IPS DF 19.7 (cell line): ENCODE measurements at regions not wholly inside any gene's neighbourhood (a gene's known extent, or its start where the extent isn't known, plus 50 kb on each side); places are given as distances from the start of the nearest gene placed in this dataset.
"Not testable (repeated sequence)": the region's sequence is repeated elsewhere in the genome, so short reads cannot be mapped to it uniquely, and the experiment has no call there.

Experiments used
- DNase-seq: peaks from one replicate; pipeline ENCODE4 v3.0.0-alpha.2; 2013; ENCODE audit warnings: low read depth, low spot score

DNA sequence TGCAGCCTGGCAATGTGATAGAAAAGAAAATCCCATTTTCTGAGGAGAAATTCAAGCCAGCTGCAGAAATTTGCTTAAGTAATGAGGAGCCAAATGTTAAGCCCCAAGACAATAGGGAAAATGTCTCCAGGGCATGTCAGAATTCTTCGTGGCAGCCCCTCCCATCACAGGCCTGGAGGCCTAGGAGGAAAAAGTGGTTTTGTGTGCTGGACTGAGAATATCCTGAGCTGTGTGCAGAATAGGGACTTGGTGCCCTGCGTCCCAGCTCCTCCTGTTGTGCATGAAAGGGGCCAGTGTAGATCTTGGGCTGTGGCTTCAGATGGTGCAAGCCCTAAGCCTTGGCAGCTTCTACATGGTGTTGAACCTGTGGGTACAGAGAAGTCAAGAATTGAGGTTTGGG is 948.3 kb downstream of the METTL15 start:
- not testable (repeated sequence) for DNase-seq

DNA sequence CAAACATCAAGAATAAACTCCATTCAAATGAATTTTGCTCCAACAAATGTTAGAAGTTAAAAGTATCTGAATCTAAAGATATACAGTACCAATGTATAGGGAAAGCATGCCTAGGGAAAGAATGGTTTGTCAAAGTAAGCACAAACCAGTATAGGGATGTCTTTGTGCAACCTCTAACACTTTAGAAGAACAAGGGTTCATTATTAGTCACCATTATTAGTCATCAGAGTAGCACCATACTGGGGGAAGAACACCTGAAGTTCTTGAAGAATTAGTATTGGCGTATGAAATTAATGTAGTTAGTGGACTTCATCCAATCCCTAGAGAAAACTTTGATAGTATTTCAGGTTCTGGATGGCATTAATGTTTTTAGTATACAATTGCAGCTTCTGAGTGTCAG is 943.7 kb downstream of the METTL15 start:
- no peak for DNase-seq

DNA sequence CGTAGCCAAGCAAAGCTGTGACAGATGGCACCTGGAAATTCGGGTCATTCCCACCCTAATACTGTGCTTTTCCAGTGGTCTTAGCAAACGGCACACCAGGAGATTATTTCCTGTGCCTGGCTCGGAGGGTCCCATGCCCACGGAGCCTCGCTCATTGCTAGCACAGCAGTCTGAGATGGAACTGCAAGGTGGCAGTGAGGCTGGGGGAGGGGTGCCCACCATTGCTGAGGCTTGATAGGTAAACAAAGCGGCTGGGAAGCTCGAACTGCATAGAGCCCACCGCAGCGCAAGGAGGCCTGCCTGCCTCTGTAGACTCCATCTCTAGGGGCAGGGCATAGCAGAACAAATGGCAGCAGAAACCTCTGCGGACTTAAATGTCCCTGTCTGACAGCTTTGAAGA is 942.8 kb downstream of the METTL15 start:
- DNase-seq: not testable (repeated sequence)

DNA sequence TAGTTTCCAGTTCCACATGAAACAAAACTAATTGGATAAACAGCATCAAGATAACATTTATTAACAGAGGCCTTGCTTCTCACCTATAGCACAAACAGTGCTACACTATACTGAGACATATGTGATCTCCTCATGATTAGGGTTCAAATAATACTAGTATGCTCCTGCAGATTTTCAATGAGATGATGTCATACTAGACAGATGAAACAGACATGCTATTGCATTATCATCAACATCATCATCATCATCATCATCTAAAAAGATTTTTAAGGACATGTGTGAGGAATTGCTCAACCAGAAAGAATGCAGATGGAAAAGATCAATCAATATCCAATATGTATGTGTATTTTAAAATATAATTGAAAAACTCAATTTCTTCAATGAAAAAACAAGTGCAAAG is 932.3 kb downstream of the METTL15 start:
- no peak for DNase-seq

DNA sequence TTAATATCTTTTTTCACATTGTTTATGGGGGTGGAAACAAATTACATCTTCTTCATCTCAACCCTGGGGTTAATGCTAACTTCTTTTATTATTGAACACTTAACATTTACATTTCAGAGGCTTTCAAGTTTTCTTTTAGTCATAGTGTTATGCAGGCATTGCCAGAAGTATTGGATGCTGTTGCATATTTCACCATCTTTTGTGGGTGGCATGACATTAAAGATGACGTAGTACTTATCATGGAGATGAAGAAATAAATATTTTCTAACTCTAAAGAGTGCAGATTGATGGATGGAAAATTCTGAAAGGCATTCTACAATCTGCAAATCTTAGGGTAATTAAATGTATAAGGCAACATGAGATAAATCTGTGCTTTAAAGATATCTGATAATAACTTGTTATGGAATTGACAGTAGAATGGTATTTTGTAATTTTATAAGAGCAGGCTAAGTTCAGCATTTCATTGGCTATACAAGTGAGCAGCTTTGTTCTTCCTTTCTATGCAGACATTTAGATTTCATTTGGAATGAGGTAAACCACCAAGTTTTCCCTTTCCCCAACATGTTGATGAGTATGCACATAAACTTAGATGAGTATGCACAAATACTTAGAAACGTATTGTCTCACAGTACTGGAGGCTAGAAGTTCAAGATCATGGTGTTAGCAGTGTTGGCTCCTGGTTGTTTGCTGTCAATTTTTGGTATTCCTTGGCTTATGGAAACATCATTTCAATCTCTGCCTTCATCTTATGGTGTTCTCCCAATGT is 924.4 kb downstream of the METTL15 start:
- no peak for DNase-seq

DNA sequence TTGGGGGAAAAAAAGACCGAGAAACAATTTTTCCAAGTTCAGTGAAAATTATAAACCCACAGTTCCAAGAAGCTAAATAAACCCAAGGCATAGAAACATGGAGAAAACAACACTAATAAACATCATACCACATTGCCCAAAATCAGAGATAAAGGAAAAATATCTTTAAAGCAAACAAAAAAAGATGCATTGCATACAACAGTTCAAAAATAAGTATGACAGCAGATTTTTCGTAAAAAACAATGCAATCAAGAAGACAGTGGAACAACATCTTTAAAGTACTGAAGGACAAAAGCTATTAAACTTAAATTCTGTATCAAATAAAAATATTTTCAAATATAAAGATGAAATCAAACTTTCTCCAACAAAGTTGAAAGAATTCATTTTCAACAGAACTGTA is 921.3 kb downstream of the METTL15 start:
- DNase-seq: no peak

DNA sequence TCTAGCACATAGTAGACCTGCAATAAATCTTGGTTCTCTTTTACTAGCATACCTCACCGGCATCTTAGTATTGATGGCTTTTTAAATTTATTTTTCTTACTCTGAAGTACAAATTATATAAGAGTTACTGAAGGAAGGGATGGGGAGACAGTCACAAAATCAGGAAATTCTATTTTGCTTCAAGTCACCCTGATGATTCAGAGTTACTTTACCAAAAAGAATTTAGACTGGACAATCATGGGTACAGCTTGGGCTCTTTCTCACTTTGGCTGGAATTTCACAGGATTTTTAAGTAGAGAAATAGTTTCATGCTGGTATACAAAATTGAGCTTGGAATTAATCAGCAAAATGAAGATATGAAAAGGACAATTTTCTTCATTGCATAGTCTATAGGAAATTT is 919.2 kb downstream of the METTL15 start:
- no peak for DNase-seq

DNA sequence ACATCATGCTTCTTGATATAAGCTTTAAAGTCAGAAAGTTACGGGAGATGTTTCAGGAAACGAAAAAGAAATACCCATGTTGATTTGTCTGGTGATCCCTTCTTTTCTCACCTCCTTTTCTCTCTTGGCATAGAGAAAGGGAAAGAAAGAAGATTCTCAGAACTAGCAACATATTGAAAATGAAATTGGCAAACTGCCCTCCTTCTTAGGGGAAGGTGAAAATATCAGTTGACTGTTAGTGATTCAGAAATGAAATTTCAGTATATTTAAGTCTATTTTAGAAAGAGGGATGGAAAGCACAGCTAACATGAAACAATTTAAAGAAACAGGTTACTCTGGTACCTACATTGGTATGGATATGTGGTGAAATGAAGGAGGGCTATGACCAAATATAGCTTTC is 918.1 kb downstream of the METTL15 start:
- DNase-seq: no peak

DNA sequence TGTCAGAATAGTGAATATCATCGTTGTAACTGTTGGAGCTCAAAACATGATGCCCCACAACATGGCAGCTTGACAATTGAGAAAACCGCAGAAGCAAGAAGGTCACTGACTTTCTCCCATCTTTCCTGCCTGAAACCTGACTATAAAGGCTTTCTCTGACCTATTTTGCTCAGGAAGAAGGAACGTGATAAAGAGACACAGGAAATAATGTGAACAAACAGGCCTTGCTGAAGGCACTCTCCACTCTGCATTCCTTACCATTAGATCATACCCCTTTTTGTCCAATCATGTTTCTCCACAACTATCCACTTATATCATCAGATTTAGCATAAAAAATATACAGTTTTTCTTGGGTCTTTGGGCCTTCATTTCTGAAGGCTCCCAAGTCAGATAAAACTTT is 916.8 kb downstream of the METTL15 start:
- DNase-seq: no peak

DNA sequence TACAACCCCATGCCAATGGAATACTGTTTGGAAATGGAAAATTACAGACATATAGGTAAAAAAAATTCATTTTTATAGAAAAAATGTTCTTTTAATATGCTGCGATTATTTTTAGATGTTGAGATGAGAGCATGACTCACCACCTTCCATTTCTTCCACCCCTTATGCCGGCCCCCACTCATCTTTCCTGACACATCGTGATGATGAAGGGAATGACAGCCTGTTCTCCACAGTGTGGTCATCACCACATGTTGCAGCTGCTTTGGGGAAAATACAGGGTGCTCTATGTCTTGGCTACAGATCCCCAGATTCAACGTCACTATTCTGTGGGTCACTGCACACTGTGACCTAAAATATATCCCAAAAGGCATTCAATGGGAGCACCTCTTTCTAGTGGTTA is 916.2 kb downstream of the METTL15 start:
- no peak for DNase-seq

DNA sequence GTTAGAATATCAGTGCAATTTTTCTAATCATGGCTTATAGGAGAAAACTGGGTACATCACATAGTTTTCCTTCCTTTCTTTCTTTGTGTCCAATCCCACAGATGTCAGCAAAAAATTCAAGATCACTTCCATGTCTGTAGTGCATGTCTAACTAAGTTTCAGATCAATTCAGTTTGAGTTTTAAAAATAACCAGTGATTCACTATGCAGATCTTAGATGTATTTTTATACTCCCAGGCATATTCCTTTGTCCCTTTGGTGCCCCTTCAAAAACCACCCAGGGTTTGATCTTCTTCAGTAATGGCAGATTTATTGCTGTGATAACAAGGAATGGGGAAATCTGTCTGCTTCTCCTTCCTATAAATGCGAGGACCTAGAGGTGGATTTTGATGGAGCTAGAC is 915.6 kb downstream of the METTL15 start:
- no peak for DNase-seq

DNA sequence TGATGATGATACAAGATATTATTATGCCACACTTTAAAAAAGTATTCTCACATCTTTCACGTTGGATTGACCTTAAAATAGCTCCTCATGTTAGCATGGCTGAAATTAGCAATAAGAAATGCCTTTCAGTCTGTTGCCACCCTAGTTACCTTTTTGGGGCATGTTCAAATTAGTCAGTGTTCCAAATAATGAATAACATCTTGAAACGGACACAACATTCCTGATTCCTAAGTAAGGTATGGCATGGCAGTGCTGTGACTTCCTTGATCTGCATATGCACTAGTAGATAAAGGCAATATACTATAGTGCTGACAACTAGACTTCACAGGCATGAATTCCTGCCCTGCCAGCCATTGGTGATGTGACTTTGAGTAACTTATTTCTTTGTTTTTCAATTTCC is 914.5 kb downstream of the METTL15 start:
- no peak for DNase-seq

DNA sequence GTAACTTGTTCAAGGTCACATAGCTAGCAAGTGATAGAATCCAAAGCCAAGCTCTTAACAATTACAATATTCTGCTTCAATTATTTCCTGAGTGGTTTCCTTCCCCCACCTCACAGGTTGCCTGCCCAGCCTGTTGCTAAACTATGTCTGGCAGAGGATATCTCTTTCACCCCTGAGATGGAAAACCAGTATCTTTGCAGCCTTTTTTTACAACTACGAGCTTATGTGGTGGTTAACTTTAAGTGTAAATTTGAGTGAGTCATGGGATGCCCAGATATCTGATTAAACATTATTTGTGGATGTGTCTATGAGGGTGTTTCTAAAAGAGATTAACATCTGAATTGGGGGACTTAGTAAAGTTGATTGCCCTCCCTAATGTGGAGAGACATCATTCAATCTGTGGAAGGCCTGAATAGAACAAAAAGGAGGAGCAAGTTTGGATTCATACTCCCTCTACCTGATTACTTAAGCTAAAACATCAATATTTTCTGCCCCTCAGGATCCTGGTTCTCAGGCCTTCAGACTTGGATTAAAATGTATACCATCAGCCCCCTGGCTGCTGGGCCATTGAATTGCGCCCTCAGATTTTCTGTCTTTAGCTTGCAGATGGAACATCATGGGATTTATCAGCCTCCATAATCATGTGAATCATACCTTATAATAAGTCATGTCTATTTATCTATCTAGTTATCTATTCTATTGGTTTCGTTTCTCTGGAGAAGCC is 911.9 kb downstream of the METTL15 start:
- DNase-seq: no peak

DNA sequence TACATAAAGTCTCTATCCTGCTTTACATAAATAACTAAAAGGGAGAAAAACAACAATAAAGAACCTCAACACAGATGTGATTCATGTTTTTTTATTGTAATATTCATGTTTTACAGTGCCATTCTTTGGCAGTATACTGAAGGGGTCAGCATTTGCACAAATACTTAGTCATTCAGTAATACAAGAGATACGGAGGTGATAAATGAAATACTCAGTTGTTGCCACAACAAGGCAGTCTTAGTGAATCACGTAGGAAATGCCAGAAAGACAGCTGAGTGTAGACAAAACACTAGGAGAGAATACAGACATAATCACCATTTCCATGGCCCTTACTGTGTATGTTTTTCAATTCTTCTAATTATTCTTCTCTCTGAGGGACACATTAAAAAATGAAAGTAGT is 910.4 kb downstream of the METTL15 start:
- no peak for DNase-seq

DNA sequence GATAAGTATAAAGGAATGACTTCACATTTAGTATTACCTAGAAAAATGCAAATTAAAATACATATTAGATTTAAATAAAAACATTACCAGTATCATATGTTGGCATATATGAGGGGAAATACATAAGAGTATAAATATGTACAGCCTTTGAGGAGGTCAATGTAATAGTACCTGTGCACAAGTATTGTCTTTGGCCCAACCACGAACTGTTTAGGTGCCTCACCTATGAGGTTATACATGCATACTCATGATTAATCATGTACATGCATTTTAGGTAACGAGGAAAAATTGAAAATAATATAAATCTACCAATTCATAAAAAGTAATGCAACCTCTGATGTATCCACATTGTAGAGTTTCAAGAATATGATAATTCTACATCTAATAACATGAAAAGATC is 909.8 kb downstream of the METTL15 start:
- DNase-seq: no peak

DNA sequence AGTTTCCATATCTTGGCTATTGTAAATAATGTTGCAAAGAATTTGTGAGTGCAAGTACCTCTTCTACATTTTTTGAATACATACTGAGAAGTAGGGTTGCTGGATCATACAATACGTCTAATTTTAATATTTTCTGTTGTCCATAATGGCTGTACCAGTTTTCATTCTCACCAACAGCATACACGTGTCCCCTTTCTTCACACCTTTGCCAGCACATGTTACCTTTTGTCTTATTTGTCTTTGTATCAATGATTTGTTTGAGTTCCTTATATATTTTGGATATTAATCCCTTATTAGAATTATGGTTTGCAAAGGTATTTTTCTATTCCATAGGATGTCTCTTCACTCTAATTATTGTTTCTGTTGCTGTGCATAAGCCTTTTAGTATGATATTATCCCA is 904.3 kb downstream of the METTL15 start:
- no peak for DNase-seq

DNA sequence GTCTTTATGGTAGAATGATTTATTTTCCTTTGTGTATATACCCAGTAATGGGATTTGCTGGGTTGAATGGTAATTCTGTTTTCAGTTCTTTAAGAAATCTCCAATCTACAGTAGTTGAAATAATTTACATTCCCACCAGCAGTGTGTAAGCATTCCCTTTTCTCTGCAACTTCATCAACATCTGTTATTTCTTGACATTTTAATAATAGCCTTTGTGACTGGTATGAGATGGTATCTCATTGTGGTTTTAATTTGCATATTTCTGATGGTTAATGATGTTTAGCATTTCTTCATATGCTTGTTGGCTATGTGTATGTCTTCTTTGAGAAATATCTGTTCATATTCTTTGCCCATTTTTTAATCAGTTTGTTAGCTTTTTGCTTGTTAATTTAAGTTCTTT is 901.2 kb downstream of the METTL15 start:
- DNase-seq: no peak

DNA sequence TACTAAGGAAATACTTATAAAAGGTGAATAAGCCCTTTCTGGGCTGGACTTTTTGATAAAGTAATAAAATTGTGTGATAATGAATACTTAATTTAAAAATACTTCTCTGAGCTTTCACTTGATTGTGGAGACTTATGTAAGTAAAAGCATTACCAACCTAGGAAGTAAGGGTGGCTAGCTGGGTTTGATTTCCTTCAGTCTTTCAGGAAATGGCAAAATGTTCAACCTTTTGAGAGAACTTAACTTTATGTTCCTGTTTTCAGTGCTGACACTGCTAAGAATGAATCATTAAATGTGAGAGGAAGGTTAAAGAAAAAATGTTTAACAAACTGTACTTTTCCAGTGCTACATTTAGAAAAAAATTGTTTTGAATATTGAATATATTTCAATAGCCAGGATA is 900.3 kb downstream of the METTL15 start:
- DNase-seq: no peak

DNA sequence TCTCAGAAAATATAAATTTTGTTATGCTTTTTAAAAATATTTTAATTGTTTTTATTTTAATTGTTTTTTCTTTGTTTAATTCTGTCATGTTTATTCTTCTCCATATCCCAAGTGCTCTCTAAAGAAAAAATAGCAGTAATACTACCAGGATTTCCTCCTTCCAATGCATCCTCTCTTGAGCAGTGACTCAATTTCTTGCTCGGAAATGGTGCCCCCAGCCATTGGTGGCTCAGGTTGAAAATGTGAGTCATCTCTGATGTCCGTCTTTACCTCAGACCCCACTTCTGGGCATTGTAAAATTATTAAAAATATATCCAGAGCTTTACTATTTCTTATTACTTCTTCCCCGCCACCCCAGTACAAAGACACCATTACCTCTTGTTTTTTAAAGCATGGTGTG is 898.5 kb downstream of the METTL15 start:
- no peak for DNase-seq

DNA sequence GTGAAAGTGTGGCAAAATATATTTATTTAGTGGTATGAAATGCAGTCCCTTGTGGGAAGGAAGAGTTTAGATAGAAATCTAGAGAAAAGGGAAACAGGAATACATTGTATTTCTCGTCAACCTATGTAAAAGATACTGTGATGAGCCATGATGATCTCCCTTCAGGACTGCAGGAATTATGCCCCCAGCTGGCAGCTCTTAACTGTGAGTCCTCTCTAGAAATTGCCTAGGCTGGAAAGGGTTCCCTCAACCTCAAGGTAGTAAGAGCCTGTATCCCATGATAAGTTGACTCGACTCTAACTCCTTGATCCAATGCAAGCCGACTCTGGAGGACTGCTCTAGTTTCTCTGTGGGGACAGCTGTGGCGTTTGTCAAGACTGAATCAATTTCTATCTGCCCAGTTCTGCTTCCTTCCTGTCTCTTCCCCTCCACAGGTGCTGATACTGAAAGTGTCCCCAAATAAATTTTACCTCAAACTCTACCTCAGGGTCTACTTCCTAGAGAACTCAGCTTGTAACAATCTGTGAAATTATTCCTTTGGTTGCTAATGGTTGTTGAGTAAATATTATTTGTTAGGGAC is 897.3 kb downstream of the METTL15 start:
- DNase-seq: no peak

DNA sequence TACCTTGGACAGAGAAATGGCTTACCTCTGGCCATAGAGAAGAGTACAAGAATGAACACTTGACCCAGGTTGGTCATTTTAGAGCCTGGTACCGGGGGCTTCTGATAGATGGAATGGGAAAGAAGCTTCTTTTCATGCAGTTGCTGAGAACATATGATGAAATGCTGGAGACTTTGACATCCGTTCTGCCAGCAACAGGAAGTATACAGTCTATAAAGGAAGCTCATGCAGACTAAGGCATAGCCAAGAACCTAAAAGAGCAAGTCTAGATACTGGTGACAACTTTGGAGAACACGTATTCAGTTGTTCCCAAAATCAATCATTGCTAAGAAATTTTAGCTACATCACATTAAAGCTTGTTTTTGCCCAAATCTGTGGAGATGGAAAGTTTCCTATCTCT is 894.6 kb downstream of the METTL15 start:
- no peak for DNase-seq

DNA sequence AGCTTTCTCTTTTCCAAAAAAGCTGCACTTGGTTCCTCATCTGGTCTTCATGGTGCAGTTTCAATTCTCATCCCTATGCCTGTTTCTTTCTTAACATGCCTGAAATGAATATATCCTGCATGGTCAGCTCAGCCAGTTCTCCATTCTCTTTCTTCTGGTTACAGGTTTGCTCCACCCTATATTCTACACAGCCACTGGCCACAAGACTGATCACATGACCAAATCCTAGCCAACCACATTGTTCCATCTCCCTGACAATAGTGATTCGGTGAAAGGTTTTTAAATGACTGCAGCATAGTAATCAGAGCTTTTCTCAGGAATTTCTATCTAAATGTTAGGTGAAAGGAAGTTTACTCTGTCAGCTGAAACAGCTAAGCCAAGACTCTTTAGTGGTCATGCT is 891.4 kb downstream of the METTL15 start:
- no peak for DNase-seq

DNA sequence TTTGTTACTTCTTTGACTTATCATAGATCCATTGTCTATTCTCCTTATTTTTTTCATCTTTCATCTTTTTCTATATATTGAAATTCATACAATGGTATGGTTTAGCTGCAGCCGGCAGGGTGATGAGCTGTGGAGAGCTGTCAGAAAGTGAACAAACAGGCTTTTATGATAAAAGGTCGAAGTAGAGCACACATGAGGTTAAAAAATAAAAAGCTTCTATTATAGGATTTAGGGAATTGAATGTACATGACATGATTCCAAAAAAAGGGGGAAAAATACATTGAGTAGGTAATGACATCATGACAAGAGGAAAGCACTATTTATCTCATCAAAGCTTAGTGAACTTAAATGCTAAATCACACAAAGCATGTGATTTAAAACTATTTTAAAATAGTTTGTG is 884.8 kb downstream of the METTL15 start:
- DNase-seq: no peak
